PFSK-1 (cell line): ENCODE measurements at regions not wholly inside any gene's neighbourhood (a gene's known extent, or its start where the extent isn't known, plus 50 kb on each side); places are given as distances from the start of the nearest gene placed in this dataset.

Experiments used
- FOXP2 ChIP-seq: optimal IDR thresholded peaks from 2 replicates; pipeline ENCODE3; 2011; ENCODE audit warnings: borderline replicate concordance, control low read depth, inconsistent platforms; ENCODE audit not compliant: insufficient read depth; ENCODE audit errors: extremely low read length, extremely low read depth
- POLR2AphosphoS5 ChIP-seq: IDR thresholded peaks from 2 replicates; pipeline ENCODE4 v1.6.1; 2012; ENCODE audit warnings: low read depth, mild to moderate bottlenecking, control low read depth, low read length, moderate library complexity
- SIN3A ChIP-seq: IDR thresholded peaks from 2 replicates; pipeline ENCODE4 v1.6.1; 2012; ENCODE audit warnings: mild to moderate bottlenecking, low read length, moderate library complexity, borderline replicate concordance; ENCODE audit not compliant: insufficient read depth
- TAF1 ChIP-seq: IDR thresholded peaks from 2 replicates; pipeline ENCODE4 v1.6.1; 2012; ENCODE audit warnings: low read length, control low read depth, borderline replicate concordance; ENCODE audit not compliant: insufficient read depth
- TF ChIP-seq, protein P1 (sequence below), 2 experiments: IDR thresholded peaks; 2 replicates each; pipeline versions ENCODE4 v1.6.1 to v1.8.0; 2011 to 2012; ENCODE audit warnings: low read depth in 2 of 2, low read length in 2 of 2, control low read depth in 1 of 2, inconsistent platforms in 1 of 2, mild to moderate bottlenecking in 1 of 2, moderate library complexity in 1 of 2; ENCODE audit not compliant: insufficient read depth in 1 of 2

GRCh38 chr1:87986130-87986866 lies 657.6 kb downstream of the LMO4 start:
- no peak for TF ChIP-seq POLR2AphosphoS5
- no peak for TF ChIP-seq TAF1
- no peak for TF ChIP-seq SIN3A
- TF ChIP-seq, protein P1, sequence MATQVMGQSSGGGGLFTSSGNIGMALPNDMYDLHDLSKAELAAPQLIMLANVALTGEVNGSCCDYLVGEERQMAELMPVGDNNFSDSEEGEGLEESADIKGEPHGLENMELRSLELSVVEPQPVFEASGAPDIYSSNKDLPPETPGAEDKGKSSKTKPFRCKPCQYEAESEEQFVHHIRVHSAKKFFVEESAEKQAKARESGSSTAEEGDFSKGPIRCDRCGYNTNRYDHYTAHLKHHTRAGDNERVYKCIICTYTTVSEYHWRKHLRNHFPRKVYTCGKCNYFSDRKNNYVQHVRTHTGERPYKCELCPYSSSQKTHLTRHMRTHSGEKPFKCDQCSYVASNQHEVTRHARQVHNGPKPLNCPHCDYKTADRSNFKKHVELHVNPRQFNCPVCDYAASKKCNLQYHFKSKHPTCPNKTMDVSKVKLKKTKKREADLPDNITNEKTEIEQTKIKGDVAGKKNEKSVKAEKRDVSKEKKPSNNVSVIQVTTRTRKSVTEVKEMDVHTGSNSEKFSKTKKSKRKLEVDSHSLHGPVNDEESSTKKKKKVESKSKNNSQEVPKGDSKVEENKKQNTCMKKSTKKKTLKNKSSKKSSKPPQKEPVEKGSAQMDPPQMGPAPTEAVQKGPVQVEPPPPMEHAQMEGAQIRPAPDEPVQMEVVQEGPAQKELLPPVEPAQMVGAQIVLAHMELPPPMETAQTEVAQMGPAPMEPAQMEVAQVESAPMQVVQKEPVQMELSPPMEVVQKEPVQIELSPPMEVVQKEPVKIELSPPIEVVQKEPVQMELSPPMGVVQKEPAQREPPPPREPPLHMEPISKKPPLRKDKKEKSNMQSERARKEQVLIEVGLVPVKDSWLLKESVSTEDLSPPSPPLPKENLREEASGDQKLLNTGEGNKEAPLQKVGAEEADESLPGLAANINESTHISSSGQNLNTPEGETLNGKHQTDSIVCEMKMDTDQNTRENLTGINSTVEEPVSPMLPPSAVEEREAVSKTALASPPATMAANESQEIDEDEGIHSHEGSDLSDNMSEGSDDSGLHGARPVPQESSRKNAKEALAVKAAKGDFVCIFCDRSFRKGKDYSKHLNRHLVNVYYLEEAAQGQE (IDR thresholded peaks at IDR 0.05; ENCODE audit: insufficient read depth in 1 of 2, low read depth in 2 of 2, low read length in 2 of 2): no peak
- no peak for TF ChIP-seq FOXP2
